Left lung (tissue), 4 donors: ENCODE measurements at regions not wholly inside any gene's neighbourhood (a gene's known extent, or its start where the extent isn't known, plus 50 kb on each side); places are given as distances from the start of the nearest gene placed in this dataset.

Experiments used
- ATAC-seq: fragments of 200-7000 bp; cut with Tn5 transposase; one replicate; pipeline ENCODE4 v1.9.1; 2020; ENCODE audit warnings: moderate library complexity
- DNase-seq, 4 donors: peaks; one replicate each; pipeline ENCODE4 v3.0.0-alpha.2; 2013 to 2020
- H3K27ac ChIP-seq, 2 donors: fragments of 200-600 bp; sonication (generic) in 1 of 2; one replicate each; pipeline versions ENCODE4 v1.5.0 to v1.8.0; 2020 to 2021
- H3K27me3 ChIP-seq, 2 donors: fragments of 200-600 bp; sonication (generic) in 1 of 2; one replicate each; pipeline versions ENCODE4 v1.5.0 to v1.8.0; 2020 to 2021
- H3K36me3 ChIP-seq, 2 donors: fragments of 200-600 bp; sonication (generic) in 1 of 2; one replicate each; pipeline versions ENCODE4 v1.5.0 to v1.8.0; 2020 to 2021
- H3K4me1 ChIP-seq, 2 donors: fragments of 200-600 bp; one replicate each; pipeline ENCODE4 v1.8.0; 2021
- H3K4me3 ChIP-seq, 2 donors: fragments of 200-600 bp; sonication (generic) in 1 of 2; one replicate each; pipeline versions ENCODE4 v1.5.0 to v1.8.0; 2020 to 2021; ENCODE audit warnings: mild to moderate bottlenecking in 1 of 2
- H3K9me3 ChIP-seq, 2 donors: fragments of 200-600 bp; sonication (generic) in 1 of 2; one replicate each; pipeline versions ENCODE4 v1.5.0 to v1.8.0; 2020 to 2021
- intact Hi-C, 2 donors: fragments of 100-400 bp; cut with DNase I; formaldehyde crosslinking; loops; one replicate each; pipeline versions ENCODE4 v1.11.2 to v1.14.2; 2022
- TF ChIP-seq, protein P1 (sequence below), 2 donors: fragments of 200-600 bp; sonication (generic) in 1 of 2; IDR thresholded peaks; one replicate each; pipeline versions ENCODE4 v1.5.0 to v1.8.0; 2021; ENCODE audit warnings: antibody characterized with exemption in 2 of 2
- donor health status: DM: no; HTN: yes; CAD: no.
- donor health status: DM: no; HTN: no; CAD: no.

DNA sequence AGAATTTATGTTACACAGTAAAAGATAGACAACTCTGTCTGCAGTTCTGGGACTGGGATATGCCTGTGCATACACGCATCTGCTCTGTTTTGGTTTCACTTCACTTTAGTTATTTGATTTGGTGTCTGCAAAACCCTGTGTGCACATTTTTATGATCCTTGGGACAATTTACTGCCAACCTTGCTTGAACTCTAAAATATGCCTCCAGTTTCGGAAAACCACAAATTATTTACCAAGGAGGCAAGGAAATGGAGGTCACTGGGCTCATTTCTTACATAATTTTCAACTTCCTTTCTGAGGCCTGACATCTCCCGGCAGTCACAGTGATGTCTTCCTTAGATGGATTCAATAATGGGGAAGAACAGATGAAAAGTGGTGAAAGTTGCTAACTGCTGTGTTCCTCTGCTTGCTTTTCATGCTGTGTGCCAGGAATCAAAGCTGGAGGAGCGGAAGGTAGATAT, 61.2 kb upstream of the TAF11L2 start:
- DNase-seq (peak in 1 of 4 donors; percentile 5), ATAC-seq (peak; percentile 61)
- H3K9me3 ChIP-seq = peaks cover 0 to 9% of the 10 kb centered on the region in 2 donors
- peak overlapping the region in 1 of 2 donors; percentile 6 for H3K4me3 ChIP-seq
- TF ChIP-seq, protein P1, sequence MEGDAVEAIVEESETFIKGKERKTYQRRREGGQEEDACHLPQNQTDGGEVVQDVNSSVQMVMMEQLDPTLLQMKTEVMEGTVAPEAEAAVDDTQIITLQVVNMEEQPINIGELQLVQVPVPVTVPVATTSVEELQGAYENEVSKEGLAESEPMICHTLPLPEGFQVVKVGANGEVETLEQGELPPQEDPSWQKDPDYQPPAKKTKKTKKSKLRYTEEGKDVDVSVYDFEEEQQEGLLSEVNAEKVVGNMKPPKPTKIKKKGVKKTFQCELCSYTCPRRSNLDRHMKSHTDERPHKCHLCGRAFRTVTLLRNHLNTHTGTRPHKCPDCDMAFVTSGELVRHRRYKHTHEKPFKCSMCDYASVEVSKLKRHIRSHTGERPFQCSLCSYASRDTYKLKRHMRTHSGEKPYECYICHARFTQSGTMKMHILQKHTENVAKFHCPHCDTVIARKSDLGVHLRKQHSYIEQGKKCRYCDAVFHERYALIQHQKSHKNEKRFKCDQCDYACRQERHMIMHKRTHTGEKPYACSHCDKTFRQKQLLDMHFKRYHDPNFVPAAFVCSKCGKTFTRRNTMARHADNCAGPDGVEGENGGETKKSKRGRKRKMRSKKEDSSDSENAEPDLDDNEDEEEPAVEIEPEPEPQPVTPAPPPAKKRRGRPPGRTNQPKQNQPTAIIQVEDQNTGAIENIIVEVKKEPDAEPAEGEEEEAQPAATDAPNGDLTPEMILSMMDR (IDR thresholded peaks at IDR 0.05) = no peak
- peak overlapping the region; percentile 28 to 92 for H3K27ac ChIP-seq
- no peaks in the 10 kb centered on the region for H3K27me3 ChIP-seq
- H3K36me3 ChIP-seq = no peaks in the 10 kb centered on the region
- H3K4me1 ChIP-seq = peaks cover 0 to 20% of the 10 kb centered on the region in 2 donors
- intact Hi-C loops = no loop called here

DNA sequence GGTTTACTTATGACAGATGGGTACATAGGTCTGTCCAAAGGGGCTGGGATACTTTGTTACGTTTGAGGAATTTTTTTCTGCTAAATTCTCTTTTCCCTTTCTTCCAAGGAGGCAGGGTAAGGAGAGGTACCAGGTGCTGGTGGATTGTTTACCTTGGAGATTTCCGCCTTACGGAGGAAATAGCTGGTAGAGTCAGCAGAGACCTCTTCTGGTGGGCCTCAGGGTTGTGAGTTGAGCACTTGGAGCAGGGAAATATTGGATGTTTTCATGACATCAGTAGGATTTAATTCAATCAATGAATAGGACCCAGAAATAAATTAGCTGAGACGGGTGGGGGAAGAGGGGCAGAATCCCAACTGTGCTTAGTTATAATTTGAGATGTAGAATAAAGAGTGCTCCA, 60.0 kb upstream of the TAF11L2 start:
- Histone ChIP-seq H3K36me3 (no peaks in the 10 kb centered on the region), H3K9me3 (peaks cover 0 to 9% of the 10 kb centered on the region in 2 donors), H3K4me3 (no peak overlapping the region), H3K27ac (peak overlapping the region in 1 of 2 donors; percentile 92), H3K4me1 (peaks cover 0 to 21% of the 10 kb centered on the region in 2 donors), H3K27me3 (no peaks in the 10 kb centered on the region)
- TF ChIP-seq, protein P1 (IDR thresholded peaks at IDR 0.05) = no peak
- no peak for DNase-seq
- intact Hi-C loops = no loop called here
- no peak for ATAC-seq

DNA sequence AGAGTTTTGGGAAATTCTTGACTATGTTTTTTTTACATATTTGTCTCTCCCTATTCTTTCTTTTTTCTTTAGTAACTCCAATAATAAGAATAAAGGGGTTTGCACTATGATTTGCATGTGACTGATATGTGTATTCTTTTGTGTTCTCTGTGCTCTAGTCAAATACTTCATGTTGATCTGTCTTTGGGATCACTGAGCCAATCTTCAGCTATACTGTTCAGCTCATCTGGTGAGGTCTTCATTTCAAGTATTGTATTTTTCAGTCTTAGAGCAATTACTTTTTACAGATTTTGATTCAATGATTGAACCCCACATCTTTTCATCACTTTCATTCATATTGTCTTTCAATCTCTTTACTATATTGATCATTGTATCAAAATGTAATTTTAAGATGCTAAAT, 58.1 kb upstream of the TAF11L2 start:
- no peak overlapping the region for H3K27ac ChIP-seq

DNA sequence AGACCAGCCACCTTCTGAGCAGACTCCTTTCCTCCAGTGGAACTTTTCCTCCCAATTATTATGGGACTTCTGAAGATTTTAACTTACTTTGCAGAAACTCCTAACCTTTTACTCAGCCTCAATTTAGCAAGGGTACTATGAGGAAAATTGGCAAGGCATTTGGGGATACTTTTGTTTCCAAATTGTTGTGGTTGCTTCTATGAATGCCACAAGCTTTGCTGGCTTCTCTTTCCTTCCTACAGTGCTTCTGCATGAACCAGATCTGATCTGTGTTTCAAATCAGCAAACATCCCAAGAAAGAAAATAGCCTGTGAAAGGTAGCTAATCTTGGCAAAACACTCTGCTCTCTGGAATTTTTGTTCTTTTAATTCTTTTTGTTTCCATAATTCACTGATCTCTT, 57.3 kb upstream of the TAF11L2 start:
- ATAC-seq (no peak), DNase-seq (no peak)
- Histone ChIP-seq H3K36me3 (no peaks in the 10 kb centered on the region), H3K4me3 (no peak overlapping the region), H3K4me1 (peaks cover 0 to 24% of the 10 kb centered on the region in 2 donors), H3K27me3 (no peaks in the 10 kb centered on the region), H3K9me3 (peaks cover 0 to 9% of the 10 kb centered on the region in 2 donors), H3K27ac (no peak overlapping the region)
- TF ChIP-seq, protein P1 (IDR thresholded peaks at IDR 0.05) = no peak
- intact Hi-C loops = no loop called here

More for the DNA sequence above, 58.1 kb upstream of the TAF11L2 start:
- TF ChIP-seq, protein P1 (IDR thresholded peaks at IDR 0.05) = no peak
- H3K4me1 ChIP-seq = peaks cover 0 to 27% of the 10 kb centered on the region in 2 donors
- intact Hi-C loops = no loop called here
- no peaks in the 10 kb centered on the region for H3K27me3 ChIP-seq
- no peaks in the 10 kb centered on the region for H3K36me3 ChIP-seq
- ATAC-seq = no peak
- DNase-seq = no peak
- H3K9me3 ChIP-seq = peaks cover 0 to 9% of the 10 kb centered on the region in 2 donors
- H3K4me3 ChIP-seq = no peak overlapping the region

DNA sequence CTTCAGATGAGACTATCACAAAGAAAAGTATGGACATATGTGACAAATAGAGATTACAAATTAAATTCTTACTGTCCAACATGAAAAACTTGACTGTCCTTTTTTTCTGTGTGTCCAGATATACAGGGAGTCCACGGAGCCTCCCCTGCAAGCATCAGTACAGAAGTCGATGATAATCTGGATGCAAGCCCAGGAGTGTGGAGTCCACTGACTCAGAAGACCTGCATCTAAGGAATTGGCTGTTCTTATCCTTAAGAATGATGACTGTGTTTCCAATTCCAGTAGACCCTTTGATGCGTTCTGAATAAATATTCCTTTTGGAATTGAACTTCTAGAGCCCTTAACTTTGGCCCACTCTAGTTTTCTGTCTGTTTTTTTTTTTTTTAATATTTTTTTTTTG, 56.7 kb upstream of the TAF11L2 start:
- TF ChIP-seq, protein P1 (IDR thresholded peaks at IDR 0.05) = no peak
- intact Hi-C loops = no loop called here
- ATAC-seq = no peak

More for the DNA sequence above, 56.7 kb upstream of the TAF11L2 start:
- H3K27ac ChIP-seq = peak overlapping the region in 1 of 2 donors; percentile 82
- no peak for DNase-seq
- no peaks in the 10 kb centered on the region for H3K36me3 ChIP-seq
- H3K9me3 ChIP-seq = peaks cover 0 to 9% of the 10 kb centered on the region in 2 donors
- H3K4me3 ChIP-seq = no peak overlapping the region
- no peaks in the 10 kb centered on the region for H3K27me3 ChIP-seq
- peaks cover 0 to 19% of the 10 kb centered on the region in 2 donors for H3K4me1 ChIP-seq
